HEK293T (cell line): ENCODE measurements at regions not wholly inside any gene's neighbourhood (a gene's known extent, or its start where the extent isn't known, plus 50 kb on each side); places are given as distances from the start of the nearest gene placed in this dataset.

ENCODE experiments used
- BHLHE40 ChIP-seq: fragments of 450-650 bp; IDR thresholded peaks from 2 replicates; pipeline ENCODE4 v1.6.1; 2016; ENCODE audit warnings: mild to moderate bottlenecking, moderate library complexity, borderline replicate concordance
- CTBP1 ChIP-seq: fragments of 450-650 bp; IDR thresholded peaks from 2 replicates; pipeline ENCODE4 v1.6.1; 2016; ENCODE audit warnings: borderline replicate concordance
- FOXA1 ChIP-seq: fragments of 450-650 bp; IDR thresholded peaks from 2 replicates; pipeline ENCODE4 v1.6.1; 2016; ENCODE audit warnings: mild to moderate bottlenecking
- SP1 ChIP-seq: fragments of 450-650 bp; IDR thresholded peaks from 2 replicates; pipeline ENCODE4 v1.6.1; 2017
- TARDBP ChIP-seq: fragments of 450-650 bp; IDR thresholded peaks from 2 replicates; pipeline ENCODE4 v1.6.1; 2016

DNA sequence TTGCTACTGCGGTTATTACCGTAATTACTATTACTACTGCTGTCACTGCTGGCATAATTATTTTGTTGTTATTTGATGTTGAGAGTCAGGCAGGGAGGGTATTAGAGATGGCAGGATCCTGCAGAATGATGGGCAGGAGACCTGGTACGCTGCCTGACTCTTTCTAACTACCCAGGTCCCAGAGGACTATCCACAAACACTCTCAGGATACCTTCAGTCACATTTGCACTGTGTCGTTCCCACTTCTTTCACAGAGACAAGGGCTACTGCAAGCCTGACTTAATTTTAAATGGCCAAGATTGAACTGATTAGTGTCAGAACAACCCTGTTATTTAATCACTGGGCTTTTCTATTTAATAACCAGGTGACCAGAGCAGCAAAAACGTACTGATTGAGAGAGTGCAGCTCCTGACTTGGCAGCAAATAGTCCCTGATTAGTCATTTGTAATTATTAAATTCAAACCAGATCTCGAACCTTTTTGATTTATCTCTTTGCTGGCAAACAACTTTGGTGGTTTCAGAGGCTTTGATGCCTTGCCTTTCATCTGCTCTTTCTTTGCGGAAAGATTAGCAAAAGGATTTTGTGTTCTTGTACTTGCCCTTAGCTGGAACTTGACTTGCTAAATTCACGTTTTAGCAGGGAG, 88.8 kb upstream of the ARHGEF3 start:
- TF ChIP-seq SP1 (no peak), FOXA1 (no peak), BHLHE40 (no peak), CTBP1 (no peak), TARDBP (no peak)
